GM18517 (cell line): ENCODE measurements at regions not wholly inside any gene's neighbourhood (a gene's known extent, or its start where the extent isn't known, plus 50 kb on each side); places are given as distances from the start of the nearest gene placed in this dataset.

Experiments
- ATAC-seq: cut with Tn5 transposase; IDR thresholded peaks from one replicate; pipeline ENCODE4 v1.9.1; 2021; ENCODE audit warnings: mild to moderate bottlenecking, moderate library complexity; ENCODE audit not compliant: unreplicated experiment

- ATAC-seq = no peak
Measured at GRCh38 chr18:44473394-44474066, 207.2 kb upstream of the SETBP1 start.

- ATAC-seq = no peak
Measured at GRCh38 chr18:44474067-44474411, 206.6 kb upstream of the SETBP1 start.

DNA sequence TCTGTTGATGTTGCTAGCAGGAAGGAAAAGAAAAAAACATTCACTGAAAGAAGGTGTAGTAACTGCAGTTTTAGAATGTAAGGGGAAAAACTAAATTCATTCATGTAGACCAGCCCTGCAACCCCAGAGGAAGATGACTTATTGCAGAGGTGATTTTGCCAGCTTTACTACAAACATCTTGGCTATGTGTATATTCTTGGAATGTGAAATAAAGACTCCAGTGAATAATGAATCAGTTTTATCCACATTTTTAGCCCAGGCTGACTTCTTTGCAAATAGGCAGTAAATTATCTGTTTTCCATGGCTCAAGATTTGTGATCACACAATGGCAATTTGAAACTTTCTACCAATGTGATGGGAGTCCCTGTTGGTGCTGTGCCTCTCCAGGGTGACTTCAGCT lies 206.1 kb upstream of the SETBP1 start:
- no peak for ATAC-seq

- ATAC-seq = no peak
Measured at GRCh38 chr18:44482761-44483160, 197.9 kb upstream of the SETBP1 start.

DNA sequence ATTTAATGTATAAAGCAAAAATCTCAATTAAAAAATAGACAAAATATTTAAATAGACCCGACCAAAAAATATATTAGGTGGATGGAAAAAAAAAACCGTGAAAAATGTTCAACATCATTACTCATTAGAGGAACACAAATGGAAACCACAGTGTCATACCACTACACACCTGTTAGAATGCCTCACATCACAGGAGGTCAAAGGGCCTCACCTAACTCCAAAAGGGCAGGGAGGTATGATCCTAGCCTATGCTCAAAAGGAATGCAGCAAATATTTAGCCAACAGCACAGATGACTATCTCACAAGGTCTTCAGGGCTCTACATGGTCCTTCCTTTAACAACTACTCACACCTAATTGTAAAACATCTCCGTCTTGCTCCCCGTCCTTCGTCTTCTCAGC lies 185.5 kb upstream of the SETBP1 start:
- ATAC-seq = no peak

DNA sequence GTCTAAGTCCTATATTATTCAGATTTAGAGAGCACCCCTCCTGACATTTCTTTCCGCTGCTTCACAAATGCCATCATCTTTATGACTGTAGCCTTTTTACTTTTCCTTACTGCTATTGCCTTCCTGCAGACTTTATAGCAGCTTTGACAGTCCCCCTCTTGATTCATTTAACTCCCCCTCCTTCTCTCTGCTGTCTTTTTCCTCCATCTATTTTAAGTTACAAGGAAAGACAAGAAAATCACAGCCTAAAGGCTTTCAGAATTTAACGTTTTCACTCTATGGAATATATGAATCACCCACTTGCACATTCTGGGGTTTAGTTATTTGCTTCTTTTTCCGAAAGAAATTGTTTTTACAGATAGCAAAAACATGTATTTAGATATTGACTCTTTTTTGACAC lies 183.4 kb upstream of the SETBP1 start:
- no peak for ATAC-seq

- no peak for ATAC-seq
Measured at GRCh38 chr18:44497757-44498490, 182.8 kb upstream of the SETBP1 start.

GRCh38 chr18:44500808-44501610 lies 179.7 kb upstream of the SETBP1 start:
- ATAC-seq = no peak

GRCh38 chr18:44502221-44502620 lies 178.5 kb upstream of the SETBP1 start:
- no peak for ATAC-seq

DNA sequence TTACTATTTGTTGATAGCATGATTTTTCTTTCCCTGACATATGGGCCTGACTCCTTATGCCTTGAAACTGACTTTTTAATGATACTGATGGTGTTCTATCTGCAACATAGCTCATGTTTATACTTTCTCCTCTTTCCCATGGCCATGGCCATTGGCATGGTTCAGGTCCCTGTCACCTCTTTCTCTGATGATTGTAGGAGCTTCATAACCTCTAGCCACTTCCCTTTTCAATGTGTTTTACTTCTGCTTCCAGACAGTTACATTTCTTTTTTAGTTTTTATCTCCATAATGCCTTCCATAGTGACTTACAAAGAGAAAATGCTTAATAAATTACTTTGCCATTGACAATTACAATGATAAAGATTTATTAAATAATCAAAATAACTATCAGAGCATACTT lies 177.9 kb upstream of the SETBP1 start:
- ATAC-seq = no peak

GRCh38 chr18:44503854-44504253 lies 176.8 kb upstream of the SETBP1 start:
- ATAC-seq = no peak

DNA sequence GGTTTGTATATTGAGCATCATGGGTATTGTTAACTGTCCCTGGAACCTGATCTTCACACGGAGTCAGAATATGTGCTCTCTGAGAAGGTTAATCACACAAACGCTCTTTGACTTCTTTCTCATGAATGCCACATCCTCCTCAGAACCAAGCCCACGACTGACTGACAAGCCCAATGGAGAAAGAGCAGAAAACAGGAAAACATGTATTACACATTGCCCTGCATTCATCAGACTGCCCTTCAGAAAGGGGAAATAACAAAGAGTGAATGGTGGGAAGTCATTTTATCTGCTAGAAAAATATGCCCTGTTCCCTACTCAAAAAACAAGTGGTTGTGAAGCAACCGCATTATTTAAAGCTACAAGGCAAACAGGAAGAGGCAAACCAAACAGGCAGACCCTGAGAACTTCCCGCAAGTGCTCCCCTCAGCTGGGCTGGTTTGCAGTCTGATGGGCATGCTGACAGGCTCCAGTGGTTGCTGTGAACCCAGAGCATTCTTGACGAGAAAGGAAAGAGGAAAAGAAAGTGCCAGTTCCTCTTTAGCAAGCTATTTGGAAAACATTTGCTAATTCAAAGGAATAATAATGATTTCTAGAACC lies 172.9 kb upstream of the SETBP1 start:
- ATAC-seq = no peak

- ATAC-seq = no peak
Measured at GRCh38 chr18:44508474-44508873, 172.2 kb upstream of the SETBP1 start.

GRCh38 chr18:44509048-44509447 lies 171.6 kb upstream of the SETBP1 start:
- ATAC-seq = no peak

DNA sequence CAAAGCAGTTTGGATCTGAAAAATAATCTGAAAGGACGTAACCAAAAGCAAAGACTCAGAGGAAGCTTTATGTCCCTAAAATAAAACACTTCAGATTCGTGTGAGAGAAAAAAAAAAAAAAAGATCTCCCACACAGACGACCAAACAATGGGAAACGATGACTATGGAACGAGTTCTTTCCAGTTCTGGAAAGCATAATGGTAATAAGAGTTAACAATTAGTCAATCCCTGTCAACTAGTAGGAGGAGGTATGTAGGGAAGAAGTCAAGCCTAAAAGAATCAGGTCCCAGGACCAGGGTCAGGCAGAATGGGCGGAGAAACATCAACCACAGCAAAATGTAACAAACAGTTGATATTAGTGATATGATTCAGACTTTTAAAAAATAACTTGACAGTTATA lies 170.3 kb upstream of the SETBP1 start:
- ATAC-seq = no peak

DNA sequence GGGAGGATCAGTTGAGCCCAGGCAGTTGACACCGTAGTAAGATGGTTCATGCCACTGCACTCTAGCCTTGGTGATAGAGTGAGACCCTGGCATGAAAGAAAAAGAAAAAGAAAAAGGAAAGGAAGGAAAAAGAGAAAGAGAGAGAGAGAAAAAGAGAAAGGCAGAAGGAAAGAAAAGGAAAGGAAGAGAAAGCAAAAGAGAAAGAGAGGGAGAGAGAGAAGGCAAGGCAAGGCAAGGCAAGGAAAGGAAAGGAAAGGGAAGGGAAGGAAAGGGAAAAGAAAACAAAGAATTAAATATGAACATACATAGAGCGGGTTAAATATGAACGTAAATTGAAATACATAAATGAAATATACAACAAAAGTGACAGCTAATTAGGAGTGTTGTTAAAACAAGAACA lies 167.5 kb upstream of the SETBP1 start:
- no peak for ATAC-seq

GRCh38 chr18:44514106-44514505 lies 166.6 kb upstream of the SETBP1 start:
- no peak for ATAC-seq

DNA sequence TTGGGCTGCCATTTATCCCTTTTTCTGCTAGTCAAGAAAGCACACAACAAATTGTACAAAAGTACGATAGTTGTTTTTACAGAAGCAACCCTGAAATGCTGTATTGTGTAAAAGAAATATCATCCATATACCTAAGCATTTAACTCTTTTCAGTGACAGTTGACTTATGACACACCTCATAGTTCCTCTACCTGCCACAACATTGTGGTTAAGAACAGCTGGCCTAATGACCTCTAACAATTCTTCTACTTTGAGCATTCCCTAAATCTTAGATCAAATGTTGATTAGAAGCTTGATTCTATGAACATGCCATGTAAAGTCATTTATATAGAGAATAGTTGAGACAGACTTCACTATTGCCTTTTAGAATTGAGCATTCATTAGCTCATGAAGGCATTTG lies 165.9 kb upstream of the SETBP1 start:
- no peak for ATAC-seq

DNA sequence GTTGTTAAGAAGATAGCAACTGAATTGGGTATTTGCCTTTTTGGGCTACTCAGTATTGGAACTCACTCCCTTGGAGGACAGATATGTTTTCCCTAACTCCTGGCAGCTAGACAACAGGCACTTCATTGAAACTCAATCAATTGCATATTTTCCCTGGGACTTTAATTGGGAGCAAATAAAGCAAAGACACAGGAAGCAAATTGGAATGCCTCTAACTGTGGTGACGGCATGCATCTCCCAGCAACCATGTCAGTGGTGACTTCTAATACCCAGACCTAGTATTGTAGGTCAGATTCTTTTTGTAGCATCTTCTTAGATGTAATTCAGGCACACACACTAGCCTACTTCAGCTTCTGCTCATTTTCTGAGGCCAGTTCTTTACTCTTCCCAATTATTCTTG lies 164.2 kb upstream of the SETBP1 start:
- no peak for ATAC-seq

DNA sequence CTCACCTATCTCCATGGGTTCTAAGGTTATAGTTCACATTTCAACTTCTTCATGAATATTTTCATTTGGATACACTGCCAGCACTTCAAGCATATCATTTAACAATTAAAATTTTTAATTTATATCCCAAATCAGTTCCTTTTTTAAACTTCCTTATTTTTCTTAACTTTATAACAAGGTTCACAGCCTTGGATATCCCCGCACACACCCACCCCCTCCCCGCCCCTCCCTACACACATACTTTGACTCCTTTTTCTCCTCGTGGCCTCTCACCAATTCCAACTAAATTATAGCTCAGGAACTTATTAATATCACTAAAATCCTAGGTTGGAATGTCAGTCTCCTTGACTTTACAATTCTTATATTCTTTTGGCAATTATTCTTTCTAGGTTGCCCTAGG lies 163.6 kb upstream of the SETBP1 start:
- no peak for ATAC-seq

DNA sequence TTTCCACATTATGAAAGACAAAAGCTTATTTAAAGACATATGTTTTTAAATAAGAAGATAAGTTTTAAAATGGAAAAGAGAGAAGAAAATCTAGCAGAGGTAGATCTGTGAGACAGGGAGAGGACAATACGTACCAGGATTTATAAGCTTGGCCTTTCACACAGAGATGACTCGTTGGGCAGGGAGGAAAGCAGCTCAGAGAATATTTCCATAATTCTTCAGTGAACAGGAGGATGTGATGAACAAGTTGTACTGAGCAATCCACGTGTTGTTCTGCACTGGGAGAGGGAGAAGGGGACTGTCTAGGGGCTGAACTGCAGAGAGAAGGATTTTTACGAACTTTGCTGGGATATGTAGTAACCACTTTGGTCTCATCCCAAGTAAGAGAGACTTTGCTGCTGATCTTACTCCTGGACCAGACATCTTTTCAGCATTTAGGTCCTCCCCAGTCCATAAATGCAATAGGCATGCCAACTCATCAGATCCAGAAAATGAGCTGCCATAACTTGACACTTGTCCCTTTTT lies 162.5 kb upstream of the SETBP1 start:
- ATAC-seq = no peak
